ENCODE measurements at regions not wholly inside any gene's neighbourhood (a gene's known extent, or its start where the extent isn't known, plus 50 kb on each side); places are given as distances from the start of the nearest gene placed in this dataset.

DNA sequence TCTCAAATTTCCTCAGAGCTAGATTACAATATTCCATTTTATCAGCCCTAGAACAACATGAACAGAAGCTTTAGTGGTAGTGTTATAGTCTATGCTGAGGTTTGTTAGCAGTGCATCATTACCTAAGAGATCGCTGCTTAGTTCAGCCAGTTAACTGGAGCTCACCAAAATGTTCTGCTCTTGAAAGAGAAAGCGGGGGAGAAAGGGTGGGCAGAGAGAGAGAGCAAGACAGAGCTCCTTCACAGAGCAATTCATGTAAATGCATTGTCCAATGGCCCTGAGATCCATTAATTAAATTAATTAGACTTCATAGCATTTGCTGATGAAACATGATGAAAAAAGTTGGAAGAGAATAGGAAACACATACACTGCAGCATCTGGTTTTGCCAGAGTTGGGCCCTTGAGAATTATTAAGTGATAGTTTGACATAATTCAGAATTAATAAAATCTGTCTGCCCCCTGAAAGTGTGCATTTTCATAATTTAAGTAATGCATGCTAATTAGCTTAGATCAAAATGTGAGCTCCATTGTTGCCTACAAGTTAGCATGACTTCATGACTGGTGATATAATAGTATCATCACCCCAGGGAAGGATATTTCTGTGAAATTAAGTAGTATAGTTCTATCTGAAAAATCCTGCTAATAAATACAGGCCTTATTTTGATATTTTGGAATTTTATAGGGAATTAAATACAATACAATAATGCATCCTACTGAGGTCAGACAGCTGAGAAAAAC lies 86.9 kb upstream of the LYSMD4 start:
- TF ChIP-seq NCOA1 (CRISPR knock-in tag; IDR thresholded peaks at IDR 0.05) (no peak), ZNF34 (CRISPR knock-in tag; IDR thresholded peaks at IDR 0.05; ENCODE audit: borderline replicate concordance) (no peak), KAT7 (CRISPR knock-in tag; IDR thresholded peaks at IDR 0.05; ENCODE audit: borderline replicate concordance) (no peak), ZSCAN12 (CRISPR knock-in tag; IDR thresholded peaks at IDR 0.05) (no peak), RXRA (CRISPR knock-in tag; IDR thresholded peaks at IDR 0.05) (no peak), BHLHE40 (IDR thresholded peaks at IDR 0.05; ENCODE audit: low read length) (no peak), ZNF331 (CRISPR knock-in tag; IDR thresholded peaks at IDR 0.05) (no peak)
- TF ChIP-seq, protein P1, sequence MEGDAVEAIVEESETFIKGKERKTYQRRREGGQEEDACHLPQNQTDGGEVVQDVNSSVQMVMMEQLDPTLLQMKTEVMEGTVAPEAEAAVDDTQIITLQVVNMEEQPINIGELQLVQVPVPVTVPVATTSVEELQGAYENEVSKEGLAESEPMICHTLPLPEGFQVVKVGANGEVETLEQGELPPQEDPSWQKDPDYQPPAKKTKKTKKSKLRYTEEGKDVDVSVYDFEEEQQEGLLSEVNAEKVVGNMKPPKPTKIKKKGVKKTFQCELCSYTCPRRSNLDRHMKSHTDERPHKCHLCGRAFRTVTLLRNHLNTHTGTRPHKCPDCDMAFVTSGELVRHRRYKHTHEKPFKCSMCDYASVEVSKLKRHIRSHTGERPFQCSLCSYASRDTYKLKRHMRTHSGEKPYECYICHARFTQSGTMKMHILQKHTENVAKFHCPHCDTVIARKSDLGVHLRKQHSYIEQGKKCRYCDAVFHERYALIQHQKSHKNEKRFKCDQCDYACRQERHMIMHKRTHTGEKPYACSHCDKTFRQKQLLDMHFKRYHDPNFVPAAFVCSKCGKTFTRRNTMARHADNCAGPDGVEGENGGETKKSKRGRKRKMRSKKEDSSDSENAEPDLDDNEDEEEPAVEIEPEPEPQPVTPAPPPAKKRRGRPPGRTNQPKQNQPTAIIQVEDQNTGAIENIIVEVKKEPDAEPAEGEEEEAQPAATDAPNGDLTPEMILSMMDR (CRISPR knock-in tag; IDR thresholded peaks at IDR 0.05): no peak
- TF ChIP-seq, protein P2, sequence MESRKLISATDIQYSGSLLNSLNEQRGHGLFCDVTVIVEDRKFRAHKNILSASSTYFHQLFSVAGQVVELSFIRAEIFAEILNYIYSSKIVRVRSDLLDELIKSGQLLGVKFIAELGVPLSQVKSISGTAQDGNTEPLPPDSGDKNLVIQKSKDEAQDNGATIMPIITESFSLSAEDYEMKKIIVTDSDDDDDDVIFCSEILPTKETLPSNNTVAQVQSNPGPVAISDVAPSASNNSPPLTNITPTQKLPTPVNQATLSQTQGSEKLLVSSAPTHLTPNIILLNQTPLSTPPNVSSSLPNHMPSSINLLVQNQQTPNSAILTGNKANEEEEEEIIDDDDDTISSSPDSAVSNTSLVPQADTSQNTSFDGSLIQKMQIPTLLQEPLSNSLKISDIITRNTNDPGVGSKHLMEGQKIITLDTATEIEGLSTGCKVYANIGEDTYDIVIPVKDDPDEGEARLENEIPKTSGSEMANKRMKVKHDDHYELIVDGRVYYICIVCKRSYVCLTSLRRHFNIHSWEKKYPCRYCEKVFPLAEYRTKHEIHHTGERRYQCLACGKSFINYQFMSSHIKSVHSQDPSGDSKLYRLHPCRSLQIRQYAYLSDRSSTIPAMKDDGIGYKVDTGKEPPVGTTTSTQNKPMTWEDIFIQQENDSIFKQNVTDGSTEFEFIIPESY (CRISPR knock-in tag; IDR thresholded peaks at IDR 0.05): no peak

Measured in HepG2 (cell line).